ENCODE measurements at regions not wholly inside any gene's neighbourhood (a gene's known extent, or its start where the extent isn't known, plus 50 kb on each side); places are given as distances from the start of the nearest gene placed in this dataset.

GRCh38 chr6:40924839-40925238 lies 114.2 kb downstream of the UNC5CL start:
- POLR2A ChIA-PET = interaction anchor here (1.3 kb wide), 1 partner anchor 9 kb away, joined by 3 read pairs; no protein-coding TSS in a partner anchor
- Histone ChIP-seq H3K9me3 (replicated peaks; ENCODE audit: control insufficient read depth, insufficient read depth, low read depth, low read length) (no peaks in the 10 kb centered on the region), H3K79me2 (ENCODE audit: control insufficient read depth, insufficient read depth, low read length) (no peaks in the 10 kb centered on the region), H3K9ac (ENCODE audit: insufficient read depth in 1 of 2, low read depth in 2 of 2, low read length in 2 of 2) (no peak overlapping the region), H3K9me1 (ENCODE audit: control insufficient read depth, insufficient read depth, low read length) (no peaks in the 10 kb centered on the region), H3K4me2 (ENCODE audit: insufficient read depth, low read length) (no peak overlapping the region), H3K36me3 (ENCODE audit: control insufficient read depth, insufficient read depth, low read length) (no peaks in the 10 kb centered on the region), H3K27ac (ENCODE audit: extremely low read depth, low read depth, low read length) (no peak overlapping the region), H2AFZ (ENCODE audit: low read depth, low read length) (no peak overlapping the region), H3K27me3 (ENCODE audit: control insufficient read depth in 2 of 2, insufficient read depth in 2 of 2, low read length in 2 of 2) (peaks cover 17 to 32% of the 10 kb centered on the region in 2 experiments; a peak in 3 of 5 replicates), H3K4me3 (no peak overlapping the region), H4K20me1 (replicated peaks; ENCODE audit: control insufficient read depth, insufficient read depth, low read length) (no peaks in the 10 kb centered on the region; the same call in 1 of the 2 replicates), H3K4me1 (replicated peaks in 1 of 2; ENCODE audit: control insufficient read depth in 2 of 2, insufficient read depth in 2 of 2, low read length in 2 of 2) (no peaks in the 10 kb centered on the region)
- BruUV-seq (replicated peaks) = no TSS peak
- intact Hi-C loops (cut with micrococcal nuclease) (no loop called here), in situ Hi-C loops (cut with MboI) (no loop called here)
- DNase-seq (ENCODE audit: extremely low read depth in 1 of 4, low spot score in 3 of 4) (no peak), FAIRE-seq (no peak), ATAC-seq (no peak)
- TF ChIP-seq HDAC3 (IDR thresholded peaks at IDR 0.05; ENCODE audit: borderline replicate concordance, partially characterized antibody) = no peak
- CTCF ChIA-PET (ENCODE audit: low intra/inter-chr PET ratio) = no interaction called here
- 1% methylated on average over 7 of the region's 7 CpGs for WGBS (ENCODE audit: insufficient coverage, low coverage, missing lambda C conversion rate)

GRCh38 chr6:40923880-40924279 lies 115.1 kb downstream of the UNC5CL start:
- Histone ChIP-seq H3K4me3 (no peak overlapping the region), H3K9me1 (ENCODE audit: control insufficient read depth, insufficient read depth, low read length) (no peaks in the 10 kb centered on the region), H3K79me2 (ENCODE audit: control insufficient read depth, insufficient read depth, low read length) (no peaks in the 10 kb centered on the region), H3K9me3 (replicated peaks; ENCODE audit: control insufficient read depth, insufficient read depth, low read depth, low read length) (no peaks in the 10 kb centered on the region), H3K36me3 (ENCODE audit: control insufficient read depth, insufficient read depth, low read length) (no peaks in the 10 kb centered on the region), H2AFZ (ENCODE audit: low read depth, low read length) (no peak overlapping the region), H3K4me2 (ENCODE audit: insufficient read depth, low read length) (no peak overlapping the region), H3K27me3 (ENCODE audit: control insufficient read depth in 2 of 2, insufficient read depth in 2 of 2, low read length in 2 of 2) (peaks cover 17 to 35% of the 10 kb centered on the region in 2 experiments; a peak in 3 of 5 replicates), H3K9ac (ENCODE audit: insufficient read depth in 1 of 2, low read depth in 2 of 2, low read length in 2 of 2) (no peak overlapping the region), H3K4me1 (replicated peaks in 1 of 2; ENCODE audit: control insufficient read depth in 2 of 2, insufficient read depth in 2 of 2, low read length in 2 of 2) (no peaks in the 10 kb centered on the region), H4K20me1 (replicated peaks; ENCODE audit: control insufficient read depth, insufficient read depth, low read length) (no peaks in the 10 kb centered on the region; the same call in 1 of the 2 replicates), H3K27ac (ENCODE audit: extremely low read depth, low read depth, low read length) (no peak overlapping the region)
- intact Hi-C loops (cut with micrococcal nuclease) = no loop called here
- TF ChIP-seq GATAD2B (IDR thresholded peaks at IDR 0.05; ENCODE audit: borderline replicate concordance) = no peak
- peak; percentile 15; the same call in 1 of the 2 replicates for TF ChIP-seq SPI1 (IDR thresholded peaks at IDR 0.05; ENCODE audit: borderline replicate concordance, low read depth, low read length)
- TF ChIP-seq HDAC8 (tag; IDR thresholded peaks at IDR 0.05) = no peak
- TF ChIP-seq ZNF318 (IDR thresholded peaks at IDR 0.05; ENCODE audit: borderline replicate concordance in 1 of 2, low read depth in 1 of 2) = no peak
- no TSS peak for BruUV-seq (replicated peaks)
- ChIA-PET CTCF (ENCODE audit: low intra/inter-chr PET ratio) (no interaction called here), POLR2A (interaction anchor here (1.3 kb wide), 1 partner anchor 8 kb away, joined by 3 read pairs; no protein-coding TSS in a partner anchor)
- in situ Hi-C loops (cut with MboI) = no loop called here
- ATAC-seq (no peak), DNase-seq (ENCODE audit: extremely low read depth in 1 of 4, low spot score in 3 of 4) (no peak), FAIRE-seq (no peak)
- WGBS (ENCODE audit: insufficient coverage, low coverage, missing lambda C conversion rate) = 4% methylated on average over 2 of the region's 2 CpGs
